ENCODE measurements at regions not wholly inside any gene's neighbourhood (a gene's known extent, or its start where the extent isn't known, plus 50 kb on each side); places are given as distances from the start of the nearest gene placed in this dataset.

GRCh38 chr1:163834778-163835177, 513.0 kb downstream of the NUF2 start:
- no peak overlapping the region for H3K4me3 ChIP-seq (ENCODE audit: low read length)
- H3K4me1 ChIP-seq (ENCODE audit: insufficient read depth, low read length), result no peaks in the 10 kb centered on the region; the same call in 1 of the 2 replicates
- H3K27me3 ChIP-seq (ENCODE audit: insufficient read depth, low read length), result no peaks in the 10 kb centered on the region
- no peaks in the 10 kb centered on the region for H3K36me3 ChIP-seq (ENCODE audit: insufficient read depth, low read depth, low read length)
- no peak overlapping the region for H3K9ac ChIP-seq (ENCODE audit: low read depth, low read length)
- H3K9me3 ChIP-seq (ENCODE audit: insufficient read depth, low read depth, low read length), result no peaks in the 10 kb centered on the region
- H3K27ac ChIP-seq (ENCODE audit: low read length), result no peak overlapping the region

- no peaks in the 10 kb centered on the region for H3K36me3 ChIP-seq (ENCODE audit: insufficient read depth, low read depth, low read length)
- H3K4me3 ChIP-seq (ENCODE audit: low read length), result no peak overlapping the region
- no peaks in the 10 kb centered on the region; the same call in 1 of the 2 replicates for H3K4me1 ChIP-seq (ENCODE audit: insufficient read depth, low read length)
- H3K27me3 ChIP-seq (ENCODE audit: insufficient read depth, low read length), result no peaks in the 10 kb centered on the region
- H3K9me3 ChIP-seq (ENCODE audit: insufficient read depth, low read depth, low read length), result no peaks in the 10 kb centered on the region
- no peak overlapping the region for H3K27ac ChIP-seq (ENCODE audit: low read length)
- H3K9ac ChIP-seq (ENCODE audit: low read depth, low read length), result no peak overlapping the region
Observed at GRCh38 chr1:163836481-163836880, 514.7 kb downstream of the NUF2 start.

- H3K27ac ChIP-seq (ENCODE audit: low read length), result no peak overlapping the region
- H3K9me3 ChIP-seq (ENCODE audit: insufficient read depth, low read depth, low read length), result no peaks in the 10 kb centered on the region
- H3K4me3 ChIP-seq (ENCODE audit: low read length), result no peak overlapping the region
- H3K9ac ChIP-seq (ENCODE audit: low read depth, low read length), result no peak overlapping the region
- H3K27me3 ChIP-seq (ENCODE audit: insufficient read depth, low read length), result no peaks in the 10 kb centered on the region
- no peaks in the 10 kb centered on the region for H3K36me3 ChIP-seq (ENCODE audit: insufficient read depth, low read depth, low read length)
- no peaks in the 10 kb centered on the region; the same call in 1 of the 2 replicates for H3K4me1 ChIP-seq (ENCODE audit: insufficient read depth, low read length)
Observed at GRCh38 chr1:163837206-163837605, 515.5 kb downstream of the NUF2 start.

GRCh38 chr1:163842571-163842970, 520.8 kb downstream of the NUF2 start:
- Histone ChIP-seq H3K27ac (ENCODE audit: low read length) (no peak overlapping the region), H3K4me3 (ENCODE audit: low read length) (no peak overlapping the region), H3K36me3 (ENCODE audit: insufficient read depth, low read depth, low read length) (no peaks in the 10 kb centered on the region), H3K27me3 (ENCODE audit: insufficient read depth, low read length) (no peaks in the 10 kb centered on the region), H3K9me3 (ENCODE audit: insufficient read depth, low read depth, low read length) (no peaks in the 10 kb centered on the region; the same call in 1 of the 2 replicates), H3K4me1 (ENCODE audit: insufficient read depth, low read length) (no peaks in the 10 kb centered on the region), H3K9ac (ENCODE audit: low read depth, low read length) (no peak overlapping the region)

GRCh38 chr1:163844459-163844858, 522.7 kb downstream of the NUF2 start:
- H3K4me1 ChIP-seq (ENCODE audit: insufficient read depth, low read length), result no peaks in the 10 kb centered on the region
- H3K9me3 ChIP-seq (ENCODE audit: insufficient read depth, low read depth, low read length), result no peaks in the 10 kb centered on the region; the same call in 1 of the 2 replicates
- no peak overlapping the region for H3K27ac ChIP-seq (ENCODE audit: low read length)
- no peak overlapping the region for H3K4me3 ChIP-seq (ENCODE audit: low read length)
- no peak overlapping the region for H3K9ac ChIP-seq (ENCODE audit: low read depth, low read length)
- no peaks in the 10 kb centered on the region for H3K27me3 ChIP-seq (ENCODE audit: insufficient read depth, low read length)
- H3K36me3 ChIP-seq (ENCODE audit: insufficient read depth, low read depth, low read length), result no peaks in the 10 kb centered on the region

DNA sequence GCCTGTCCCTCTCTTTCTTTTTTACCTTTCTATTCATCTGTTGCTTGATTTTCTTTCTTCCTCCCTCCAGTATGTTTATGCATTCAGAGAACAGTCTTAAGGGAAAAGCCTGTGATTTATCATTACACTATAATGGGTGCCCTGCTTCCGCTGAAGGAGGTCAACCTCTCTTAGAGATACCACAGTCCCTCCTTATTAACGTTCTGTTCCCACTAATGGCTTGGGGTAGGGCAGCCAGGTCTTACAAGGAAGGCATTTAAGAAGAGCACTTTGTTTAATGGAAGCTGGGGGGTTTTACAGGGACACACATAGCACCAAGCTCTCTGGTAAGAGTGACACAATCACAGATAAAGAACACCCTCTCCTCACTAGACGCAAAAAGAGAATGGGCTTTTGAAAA, 523.5 kb downstream of the NUF2 start:
- Histone ChIP-seq H3K4me1 (ENCODE audit: insufficient read depth, low read length) (no peaks in the 10 kb centered on the region), H3K36me3 (ENCODE audit: insufficient read depth, low read depth, low read length) (no peaks in the 10 kb centered on the region), H3K4me3 (ENCODE audit: low read length) (no peak overlapping the region), H3K9me3 (ENCODE audit: insufficient read depth, low read depth, low read length) (no peaks in the 10 kb centered on the region; the same call in 1 of the 2 replicates), H3K27me3 (ENCODE audit: insufficient read depth, low read length) (no peaks in the 10 kb centered on the region), H3K9ac (ENCODE audit: low read depth, low read length) (no peak overlapping the region), H3K27ac (ENCODE audit: low read length) (no peak overlapping the region)

DNA sequence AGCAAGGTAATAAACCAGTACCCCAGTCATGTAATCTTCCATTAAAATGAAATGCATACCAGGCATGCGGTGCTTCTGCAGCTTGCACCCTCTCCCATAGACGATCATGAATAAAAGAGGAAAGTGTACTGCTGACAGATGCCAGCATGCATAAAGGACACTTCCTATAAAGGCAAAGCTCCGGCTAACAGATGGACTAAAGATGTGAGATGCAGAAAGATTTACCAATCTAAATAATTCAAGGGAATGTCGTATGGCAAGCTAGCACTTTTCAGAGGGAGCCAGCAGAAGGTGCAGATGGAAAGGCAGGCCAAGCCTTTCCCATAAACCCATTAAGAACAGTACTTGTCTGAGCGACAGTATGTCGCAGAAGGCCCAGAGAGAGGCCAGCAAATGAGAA, 542.0 kb downstream of the NUF2 start:
- no peak overlapping the region for H3K27ac ChIP-seq (ENCODE audit: low read length)
- no peaks in the 10 kb centered on the region for H3K9me3 ChIP-seq (ENCODE audit: insufficient read depth, low read depth, low read length)
- no peaks in the 10 kb centered on the region for H3K27me3 ChIP-seq (ENCODE audit: insufficient read depth, low read length)
- no peak overlapping the region for H3K9ac ChIP-seq (ENCODE audit: low read depth, low read length)
- no peak overlapping the region for H3K4me3 ChIP-seq (ENCODE audit: low read length)
- H3K4me1 ChIP-seq (ENCODE audit: insufficient read depth, low read length), result no peaks in the 10 kb centered on the region
- H3K36me3 ChIP-seq (ENCODE audit: insufficient read depth, low read depth, low read length), result no peaks in the 10 kb centered on the region

GRCh38 chr1:163864207-163864606, 542.5 kb downstream of the NUF2 start:
- Histone ChIP-seq H3K9ac (ENCODE audit: low read depth, low read length) (no peak overlapping the region), H3K27me3 (ENCODE audit: insufficient read depth, low read length) (no peaks in the 10 kb centered on the region), H3K36me3 (ENCODE audit: insufficient read depth, low read depth, low read length) (no peaks in the 10 kb centered on the region), H3K4me3 (ENCODE audit: low read length) (no peak overlapping the region), H3K4me1 (ENCODE audit: insufficient read depth, low read length) (no peaks in the 10 kb centered on the region), H3K9me3 (ENCODE audit: insufficient read depth, low read depth, low read length) (no peaks in the 10 kb centered on the region), H3K27ac (ENCODE audit: low read length) (no peak overlapping the region)

- no peaks in the 10 kb centered on the region for H3K9me3 ChIP-seq (ENCODE audit: insufficient read depth, low read depth, low read length)
- H3K27ac ChIP-seq (ENCODE audit: low read length), result no peak overlapping the region
- no peaks in the 10 kb centered on the region for H3K36me3 ChIP-seq (ENCODE audit: insufficient read depth, low read depth, low read length)
- H3K27me3 ChIP-seq (ENCODE audit: insufficient read depth, low read length), result no peaks in the 10 kb centered on the region
- no peak overlapping the region for H3K4me3 ChIP-seq (ENCODE audit: low read length)
- no peak overlapping the region for H3K9ac ChIP-seq (ENCODE audit: low read depth, low read length)
- no peaks in the 10 kb centered on the region for H3K4me1 ChIP-seq (ENCODE audit: insufficient read depth, low read length)
Observed at GRCh38 chr1:163866564-163866963, 544.8 kb downstream of the NUF2 start.

DNA sequence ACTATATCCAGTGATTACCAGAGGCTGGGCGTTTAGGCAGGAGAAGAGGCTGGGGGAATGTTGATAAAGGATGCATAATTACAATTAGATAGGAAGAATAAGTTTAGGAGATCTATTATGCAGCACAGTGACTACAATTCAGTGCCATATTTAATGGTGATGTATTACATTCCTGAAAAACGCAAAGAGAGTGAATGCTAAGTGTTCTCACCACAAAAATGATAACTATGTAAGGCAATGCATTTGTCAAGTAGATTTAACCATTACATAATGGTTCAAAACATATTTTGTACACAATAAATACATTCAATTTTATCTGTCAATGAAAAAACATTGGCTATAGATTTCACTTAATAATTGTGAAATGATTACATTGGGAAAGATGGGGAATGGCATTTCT, 548.9 kb downstream of the NUF2 start:
- H3K9me3 ChIP-seq (ENCODE audit: insufficient read depth, low read depth, low read length), result no peaks in the 10 kb centered on the region
- H3K9ac ChIP-seq (ENCODE audit: low read depth, low read length), result no peak overlapping the region

DNA sequence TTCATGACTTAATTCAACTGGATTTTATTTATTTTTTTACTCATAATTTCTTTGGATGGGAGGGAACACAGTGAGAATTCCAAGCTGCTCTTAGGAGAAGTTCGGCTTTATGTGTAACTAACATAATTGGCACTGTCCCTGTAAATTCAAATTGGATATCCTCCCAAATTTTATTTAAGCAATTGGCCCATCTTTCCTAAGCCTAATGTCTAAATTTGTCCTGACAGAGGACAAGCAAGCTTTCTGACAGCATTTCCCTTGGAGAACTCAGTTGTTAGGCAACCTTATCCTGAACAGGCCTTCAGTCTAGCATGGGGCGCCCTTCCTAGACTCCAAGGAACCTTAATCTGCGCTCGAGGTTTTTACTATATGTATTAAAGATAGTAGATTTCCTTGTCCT, 550.3 kb downstream of the NUF2 start:
- Histone ChIP-seq H3K27me3 (ENCODE audit: insufficient read depth, low read length) (no peaks in the 10 kb centered on the region), H3K9ac (ENCODE audit: low read depth, low read length) (no peak overlapping the region), H3K4me1 (ENCODE audit: insufficient read depth, low read length) (0 out of 2 replicates have a peak, but pooled peaks cover 8% of the 10 kb centered on the region), H3K36me3 (ENCODE audit: insufficient read depth, low read depth, low read length) (no peaks in the 10 kb centered on the region), H3K9me3 (ENCODE audit: insufficient read depth, low read depth, low read length) (no peaks in the 10 kb centered on the region), H3K4me3 (ENCODE audit: low read length) (no peak overlapping the region), H3K27ac (ENCODE audit: low read length) (no peak overlapping the region)

More for the DNA sequence above, 548.9 kb downstream of the NUF2 start:
- H3K4me3 ChIP-seq (ENCODE audit: low read length), result no peak overlapping the region
- 0 out of 2 replicates have a peak, but pooled peaks cover 2% of the 10 kb centered on the region for H3K4me1 ChIP-seq (ENCODE audit: insufficient read depth, low read length)
- no peak overlapping the region for H3K27ac ChIP-seq (ENCODE audit: low read length)
- no peaks in the 10 kb centered on the region for H3K36me3 ChIP-seq (ENCODE audit: insufficient read depth, low read depth, low read length)
- H3K27me3 ChIP-seq (ENCODE audit: insufficient read depth, low read length), result no peaks in the 10 kb centered on the region

DNA sequence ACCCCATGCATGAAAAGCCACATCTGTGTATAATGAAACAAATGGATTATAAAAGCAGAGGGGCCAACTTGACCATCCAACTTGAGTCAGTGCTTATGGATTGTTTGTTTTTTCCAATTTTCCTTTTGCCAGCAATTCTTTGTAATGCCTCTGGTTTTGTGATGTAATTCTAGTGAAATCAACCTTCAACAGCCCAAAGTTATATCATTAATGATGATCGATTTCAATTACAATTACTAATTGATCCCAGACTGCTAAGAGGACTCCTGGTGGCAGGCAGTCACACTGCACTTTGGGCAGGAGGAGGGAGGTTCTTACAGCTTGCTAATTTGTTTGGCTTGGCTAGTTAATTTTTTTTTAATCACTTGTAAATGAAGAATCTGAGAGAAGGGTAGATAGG, 552.3 kb downstream of the NUF2 start:
- Histone ChIP-seq H3K4me1 (ENCODE audit: insufficient read depth, low read length) (0 out of 2 replicates have a peak, but pooled peaks cover 8% of the 10 kb centered on the region), H3K27ac (ENCODE audit: low read length) (no peak overlapping the region), H3K36me3 (ENCODE audit: insufficient read depth, low read depth, low read length) (no peaks in the 10 kb centered on the region), H3K4me3 (ENCODE audit: low read length) (no peak overlapping the region), H3K9ac (ENCODE audit: low read depth, low read length) (no peak overlapping the region), H3K27me3 (ENCODE audit: insufficient read depth, low read length) (no peaks in the 10 kb centered on the region), H3K9me3 (ENCODE audit: insufficient read depth, low read depth, low read length) (no peaks in the 10 kb centered on the region)

Data from iPS-20b (cell line).